ENCODE measurements at regions not wholly inside any gene's neighbourhood (a gene's known extent, or its start where the extent isn't known, plus 50 kb on each side); places are given as distances from the start of the nearest gene placed in this dataset.
A peak's percentile ranks its signal among the peaks of the same experiment; 100 is the strongest.

- dilution Hi-C loops (cut with MboI; ENCODE audit: extremely low pct_ligation_motif_present, low sequenced_read_pairs): no loop called here
- H4K20me1 ChIP-seq (replicated peaks; ENCODE audit: control insufficient read depth, extremely low read depth, insufficient read depth, low read length): no peaks in the 10 kb centered on the region
- H3K36me3 ChIP-seq (ENCODE audit: control insufficient read depth in 2 of 2, extremely low read depth in 1 of 2, insufficient read depth in 2 of 2, low read length in 2 of 2): no peaks in the 10 kb centered on the region
- FAIRE-seq (peak; percentile 81), DNase-seq (ENCODE audit: low read depth, low spot score) (peak; percentile 75)
- CTCF ChIA-PET: interaction anchor here (0.7 to 3.0 kb wide), 34 partner anchors 10 to 807 kb away, joined by 3 to 25 read pairs (median 4); partner anchors contain the start of genes JAK1, LEPR and LEPROT
- POLR2A ChIA-PET: no interaction called here
- H3K79me2 ChIP-seq (ENCODE audit: control insufficient read depth, insufficient read depth, low read length): no peaks in the 10 kb centered on the region
- no peak overlapping the region for H3K4me2 ChIP-seq (ENCODE audit: insufficient read depth, low read length)
- H2AFZ ChIP-seq (ENCODE audit: low read depth, low read length): no peak overlapping the region
- H3K9me3 ChIP-seq (replicated peaks; ENCODE audit: control insufficient read depth, insufficient read depth, low read length): no peaks in the 10 kb centered on the region
- BruUV-seq (replicated peaks): no TSS peak
- H3K4me3 ChIP-seq (replicated peaks in 1 of 3; ENCODE audit: insufficient read depth in 1 of 3, low read depth in 1 of 3, low read length in 3 of 3): no peak overlapping the region
- H3K27ac ChIP-seq (ENCODE audit: insufficient read depth, low read depth, low read length): no peak overlapping the region
- peaks cover 0 to 3% of the 10 kb centered on the region in 2 experiments for H3K27me3 ChIP-seq (ENCODE audit: control insufficient read depth in 2 of 2, insufficient read depth in 2 of 2, low read length in 2 of 2)
- TF ChIP-seq MAX (IDR thresholded peaks at IDR 0.05; ENCODE audit: insufficient read depth, insufficient read length) (no peak), JUN (IDR thresholded peaks at IDR 0.05; ENCODE audit: borderline replicate concordance, insufficient read depth, insufficient read length, low read depth) (no peak), CTCF (IDR thresholded peaks at IDR 0.05; ENCODE audit: extremely low read depth in 1 of 2, insufficient read depth in 1 of 2, low read depth in 1 of 2, low read length in 2 of 2) (peak; percentile 74 to 76)
- H3K4me1 ChIP-seq (ENCODE audit: control insufficient read depth, extremely low read depth, insufficient read depth, low read length): no peaks in the 10 kb centered on the region
- intact Hi-C loops (cut with micrococcal nuclease): loop anchor here (1.0 to 5.0 kb wide), 6 partner anchors 15 to 806 kb away; no protein-coding TSS in a partner anchor
- no peak overlapping the region for H3K9ac ChIP-seq (replicated peaks; ENCODE audit: extremely low read depth, insufficient read depth, low read length)
- no peaks in the 10 kb centered on the region for H3K9me1 ChIP-seq (replicated peaks; ENCODE audit: control insufficient read depth, extremely low read depth, insufficient read depth, low read length)
Observed at GRCh38 chr1:65075123-65075976, 72.7 kb upstream of the AK4 start.

GRCh38 chr1:65077369-65077768, 70.6 kb upstream of the AK4 start:
- POLR2A ChIA-PET: no interaction called here
- Histone ChIP-seq H3K9ac (replicated peaks; ENCODE audit: extremely low read depth, insufficient read depth, low read length) (no peak overlapping the region), H3K27ac (ENCODE audit: insufficient read depth, low read depth, low read length) (no peak overlapping the region), H3K4me1 (ENCODE audit: control insufficient read depth, extremely low read depth, insufficient read depth, low read length) (no peaks in the 10 kb centered on the region), H3K4me2 (ENCODE audit: insufficient read depth, low read length) (no peak overlapping the region), H3K9me3 (replicated peaks; ENCODE audit: control insufficient read depth, insufficient read depth, low read length) (no peaks in the 10 kb centered on the region), H4K20me1 (replicated peaks; ENCODE audit: control insufficient read depth, extremely low read depth, insufficient read depth, low read length) (no peaks in the 10 kb centered on the region), H2AFZ (ENCODE audit: low read depth, low read length) (no peak overlapping the region), H3K27me3 (ENCODE audit: control insufficient read depth in 2 of 2, insufficient read depth in 2 of 2, low read length in 2 of 2) (peaks cover 0 to 3% of the 10 kb centered on the region in 2 experiments), H3K4me3 (replicated peaks in 1 of 3; ENCODE audit: insufficient read depth in 1 of 3, low read depth in 1 of 3, low read length in 3 of 3) (no peak overlapping the region), H3K79me2 (ENCODE audit: control insufficient read depth, insufficient read depth, low read length) (no peaks in the 10 kb centered on the region), H3K9me1 (replicated peaks; ENCODE audit: control insufficient read depth, extremely low read depth, insufficient read depth, low read length) (no peaks in the 10 kb centered on the region), H3K36me3 (ENCODE audit: control insufficient read depth in 2 of 2, extremely low read depth in 1 of 2, insufficient read depth in 2 of 2, low read length in 2 of 2) (no peaks in the 10 kb centered on the region)
- TF ChIP-seq POLR2AphosphoS5 (IDR thresholded peaks at IDR 0.05; ENCODE audit: insufficient read depth, low read depth, low read length) (no peak), MAX (IDR thresholded peaks at IDR 0.05; ENCODE audit: insufficient read depth, insufficient read length) (no peak), GATA2 (IDR thresholded peaks at IDR 0.05; ENCODE audit: insufficient read depth, insufficient read length, low read depth, low read length) (no peak), FOS (IDR thresholded peaks at IDR 0.05; ENCODE audit: borderline replicate concordance, insufficient read depth, low read length) (no peak), MYC (IDR thresholded peaks at IDR 0.05; ENCODE audit: low read depth, low read length) (no peak)
- dilution Hi-C loops (cut with MboI; ENCODE audit: extremely low pct_ligation_motif_present, low sequenced_read_pairs) (no loop called here), intact Hi-C loops (cut with micrococcal nuclease) (loop anchor here (5.0 kb wide), 1 partner anchor 335 kb away; no protein-coding TSS in a partner anchor)
- CTCF ChIA-PET: no interaction called here
- BruUV-seq (replicated peaks): no TSS peak
- no peak for FAIRE-seq
- DNase-seq (ENCODE audit: low read depth, low spot score): no peak
